Suprapubic skin (tissue), 4 donors: ENCODE measurements at regions not wholly inside any gene's neighbourhood (a gene's known extent, or its start where the extent isn't known, plus 50 kb on each side); places are given as distances from the start of the nearest gene placed in this dataset.
"Not testable (repeated sequence)": the region's sequence is repeated elsewhere in the genome, so short reads cannot be mapped to it uniquely, and the experiment has no call there.

Experiments
- DNase-seq, 2 donors: peaks; one replicate each; pipeline ENCODE4 v3.0.0-alpha.2; 2019; ENCODE audit warnings: low spot score in 2 of 2
- H3K27ac ChIP-seq: fragments of 200-600 bp; sonication (generic); one replicate; pipeline ENCODE4 v1.5.1; 2019
- H3K27me3 ChIP-seq: fragments of 200-600 bp; sonication (generic); one replicate; pipeline ENCODE4 v1.5.1; 2019
- H3K36me3 ChIP-seq: fragments of 200-600 bp; sonication (generic); one replicate; pipeline ENCODE4 v1.5.1; 2019
- H3K4me1 ChIP-seq: fragments of 200-600 bp; sonication (generic); one replicate; pipeline ENCODE4 v1.5.1; 2019
- H3K4me3 ChIP-seq: fragments of 200-600 bp; sonication (generic); one replicate; pipeline ENCODE4 v1.5.1; 2019; ENCODE audit warnings: mild to moderate bottlenecking
- H3K9me3 ChIP-seq: fragments of 200-600 bp; sonication (generic); one replicate; pipeline ENCODE4 v1.5.1; 2019
- EP300 ChIP-seq: sonication (generic); formaldehyde crosslinking; IDR thresholded peaks from one replicate; pipeline ENCODE4 v1.6.1; 2017; ENCODE audit warnings: antibody characterized with exemption
- POLR2A ChIP-seq, 2 donors: fragments of 450-650 bp; IDR thresholded peaks; one replicate each; pipeline ENCODE4 v1.6.1; 2017; ENCODE audit warnings: antibody characterized with exemption in 2 of 2, mild to moderate bottlenecking in 2 of 2, moderate library complexity in 2 of 2
- POLR2AphosphoS5 ChIP-seq, 3 donors: sonication (generic); formaldehyde crosslinking; IDR thresholded peaks; one replicate each; pipeline ENCODE4 v1.6.1; 2017; ENCODE audit warnings: antibody characterized with exemption in 3 of 3
- WGBS: methylation state at CpG from one replicate; pipeline ENCODE4 v1.1.5; 2018; 5-methylcytosine and 5-hydroxymethylcytosine counted together
- TF ChIP-seq, protein P1 (sequence below), 2 donors: fragments of 200-600 bp in 1 of 2; fragments of 450-650 bp in 1 of 2; sonication (generic) in 1 of 2; IDR thresholded peaks; one replicate each; pipeline ENCODE4 v1.5.1; 2016 to 2019; ENCODE audit warnings: antibody characterized with exemption in 2 of 2, mild to moderate bottlenecking in 1 of 2, moderate library complexity in 1 of 2

DNA sequence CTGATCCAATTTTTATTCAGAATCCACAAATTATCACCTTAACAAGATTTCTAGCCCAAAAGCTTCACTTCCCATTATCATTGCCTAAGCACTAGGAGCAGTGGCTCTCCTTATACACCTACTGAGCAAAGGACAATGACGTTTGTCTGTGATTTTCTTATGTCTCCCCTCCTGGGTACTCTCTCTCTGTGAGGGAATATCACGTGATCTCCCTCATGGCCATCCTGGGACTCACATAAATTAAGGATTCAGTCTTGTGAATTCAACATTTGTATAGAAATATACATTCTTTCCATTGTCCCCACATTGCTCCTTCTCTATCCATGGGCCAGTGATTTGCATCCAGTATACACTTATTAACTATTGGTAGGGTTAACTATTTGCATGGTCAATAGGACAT, 476.5 kb downstream of the PLK2 start:
- no peak overlapping the region for H3K4me3 ChIP-seq
- no peaks in the 10 kb centered on the region for H3K9me3 ChIP-seq
- no peaks in the 10 kb centered on the region for H3K27me3 ChIP-seq
- no peak for DNase-seq
- no peaks in the 10 kb centered on the region for H3K36me3 ChIP-seq
- TF ChIP-seq POLR2AphosphoS5 (IDR thresholded peaks at IDR 0.05) = no peak
- no peak for TF ChIP-seq POLR2A (IDR thresholded peaks at IDR 0.05)
- TF ChIP-seq, protein P1, sequence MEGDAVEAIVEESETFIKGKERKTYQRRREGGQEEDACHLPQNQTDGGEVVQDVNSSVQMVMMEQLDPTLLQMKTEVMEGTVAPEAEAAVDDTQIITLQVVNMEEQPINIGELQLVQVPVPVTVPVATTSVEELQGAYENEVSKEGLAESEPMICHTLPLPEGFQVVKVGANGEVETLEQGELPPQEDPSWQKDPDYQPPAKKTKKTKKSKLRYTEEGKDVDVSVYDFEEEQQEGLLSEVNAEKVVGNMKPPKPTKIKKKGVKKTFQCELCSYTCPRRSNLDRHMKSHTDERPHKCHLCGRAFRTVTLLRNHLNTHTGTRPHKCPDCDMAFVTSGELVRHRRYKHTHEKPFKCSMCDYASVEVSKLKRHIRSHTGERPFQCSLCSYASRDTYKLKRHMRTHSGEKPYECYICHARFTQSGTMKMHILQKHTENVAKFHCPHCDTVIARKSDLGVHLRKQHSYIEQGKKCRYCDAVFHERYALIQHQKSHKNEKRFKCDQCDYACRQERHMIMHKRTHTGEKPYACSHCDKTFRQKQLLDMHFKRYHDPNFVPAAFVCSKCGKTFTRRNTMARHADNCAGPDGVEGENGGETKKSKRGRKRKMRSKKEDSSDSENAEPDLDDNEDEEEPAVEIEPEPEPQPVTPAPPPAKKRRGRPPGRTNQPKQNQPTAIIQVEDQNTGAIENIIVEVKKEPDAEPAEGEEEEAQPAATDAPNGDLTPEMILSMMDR (IDR thresholded peaks at IDR 0.05) = no peak
- TF ChIP-seq EP300 = no peak
- WGBS = 41% methylated on average over 2 of the region's 2 CpGs
- peaks cover 9% of the 10 kb centered on the region for H3K4me1 ChIP-seq
- no peak overlapping the region for H3K27ac ChIP-seq

DNA sequence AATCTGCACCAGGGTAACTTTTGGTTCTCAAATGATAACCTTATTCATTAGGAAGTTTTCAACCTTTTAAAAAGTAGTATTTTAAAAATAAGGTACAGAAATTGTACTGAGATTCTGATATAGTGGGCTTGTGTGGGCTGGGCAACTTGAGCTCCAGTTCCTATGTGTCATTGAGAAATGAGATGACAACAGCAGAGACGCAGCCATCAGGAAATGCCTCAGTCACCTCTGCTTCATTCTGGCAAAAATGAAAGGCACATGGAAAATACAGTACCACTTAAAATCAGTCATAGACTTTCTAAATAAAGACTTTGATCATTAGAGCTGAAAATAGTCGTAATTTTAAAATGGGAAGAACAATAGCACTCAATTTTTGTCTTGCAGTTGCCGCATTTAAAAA, 480.2 kb downstream of the PLK2 start:
- Histone ChIP-seq H3K27ac (no peak overlapping the region), H3K36me3 (no peaks in the 10 kb centered on the region), H3K4me3 (no peak overlapping the region), H3K27me3 (no peaks in the 10 kb centered on the region), H3K4me1 (no peaks in the 10 kb centered on the region), H3K9me3 (no peaks in the 10 kb centered on the region)
- TF ChIP-seq POLR2AphosphoS5 (IDR thresholded peaks at IDR 0.05) (no peak), EP300 (no peak), POLR2A (IDR thresholded peaks at IDR 0.05) (no peak)
- TF ChIP-seq, protein P1 (IDR thresholded peaks at IDR 0.05) = no peak
- WGBS = 94% methylated on average over 3 of the region's 3 CpGs
- DNase-seq = no peak

- no peak for TF ChIP-seq POLR2AphosphoS5 (IDR thresholded peaks at IDR 0.05)
- WGBS = 53% methylated on average over 2 of the region's 2 CpGs
- DNase-seq = no peak
- no peak overlapping the region for H3K4me3 ChIP-seq
- H3K4me1 ChIP-seq = no peaks in the 10 kb centered on the region
- H3K27me3 ChIP-seq = no peaks in the 10 kb centered on the region
- H3K27ac ChIP-seq = no peak overlapping the region
- peaks cover 3% of the 10 kb centered on the region for H3K9me3 ChIP-seq
- H3K36me3 ChIP-seq = no peaks in the 10 kb centered on the region
These were observed 483.4 kb downstream of the PLK2 start for GRCh38 chr5:57976506-57976905.

GRCh38 chr5:57972099-57972498, 487.8 kb downstream of the PLK2 start:
- H3K9me3 ChIP-seq, H3K36me3 ChIP-seq, H3K27me3 ChIP-seq, DNase-seq, H3K4me1 ChIP-seq, H3K27ac ChIP-seq, H3K4me3 ChIP-seq: not testable (repeated sequence)
- 90% methylated on average over 7 of the region's 7 CpGs for WGBS

GRCh38 chr5:57960569-57960968, 478.0 kb upstream of the ACTBL2 start:
- Histone ChIP-seq H3K27ac (no peak overlapping the region), H3K4me1 (no peaks in the 10 kb centered on the region), H3K27me3 (no peaks in the 10 kb centered on the region), H3K4me3 (no peak overlapping the region), H3K9me3 (peaks cover 3% of the 10 kb centered on the region), H3K36me3 (no peaks in the 10 kb centered on the region)
- 89% methylated on average over 1 of the region's 1 CpG for WGBS
- no peak for TF ChIP-seq POLR2A (IDR thresholded peaks at IDR 0.05)
- no peak for TF ChIP-seq POLR2AphosphoS5 (IDR thresholded peaks at IDR 0.05)
- TF ChIP-seq EP300 = no peak
- TF ChIP-seq, protein P1 (IDR thresholded peaks at IDR 0.05) = no peak
- DNase-seq = no peak

GRCh38 chr5:57956636-57957035, 474.0 kb upstream of the ACTBL2 start:
- no peak for DNase-seq
- TF ChIP-seq EP300 (no peak), POLR2A (IDR thresholded peaks at IDR 0.05) (no peak), POLR2AphosphoS5 (IDR thresholded peaks at IDR 0.05) (no peak)
- TF ChIP-seq, protein P1 (IDR thresholded peaks at IDR 0.05) = no peak
- Histone ChIP-seq H3K27me3 (no peaks in the 10 kb centered on the region), H3K4me1 (no peaks in the 10 kb centered on the region), H3K9me3 (no peaks in the 10 kb centered on the region), H3K4me3 (no peak overlapping the region), H3K36me3 (no peaks in the 10 kb centered on the region), H3K27ac (no peak overlapping the region)
- WGBS = 61% methylated on average over 3 of the region's 3 CpGs
